HTR-8/SVneo (cell line): ENCODE measurements at regions not wholly inside any gene's neighbourhood (a gene's known extent, or its start where the extent isn't known, plus 50 kb on each side); places are given as distances from the start of the nearest gene placed in this dataset.

Experiments used
- DNase-seq: peaks from one replicate; pipeline ENCODE4 v3.0.0; 2011; ENCODE audit warnings: low spot score, mixed read lengths; ENCODE audit not compliant: insufficient read length
- FAIRE-seq: peaks from 2 replicates; lab custom pipeline; 2011; peaks lifted over from hg19 to GRCh38; lab: Jason Lieb, UNC

GRCh38 chr2:207233731-207234130 lies 68.0 kb upstream of the KLF7 start:
- no peak for DNase-seq
- FAIRE-seq, result no peak

- DNase-seq (no peak), FAIRE-seq (no peak)
Measured at GRCh38 chr2:207235621-207236020, 69.9 kb upstream of the KLF7 start.

GRCh38 chr2:207236156-207236935 lies 70.6 kb upstream of the KLF7 start:
- FAIRE-seq, result no peak
- no peak for DNase-seq

GRCh38 chr2:207238831-207239701 lies 73.3 kb upstream of the KLF7 start:
- peak; percentile 87 for FAIRE-seq

GRCh38 chr2:207239754-207240494 lies 74.2 kb upstream of the KLF7 start:
- FAIRE-seq, result peak; percentile 13

More at GRCh38 chr2:207238831-207239701, 73.3 kb upstream of the KLF7 start:
- peak; percentile 83 for DNase-seq

GRCh38 chr2:207240649-207241048 lies 74.9 kb upstream of the KLF7 start:
- FAIRE-seq, result peak; percentile 16

More at GRCh38 chr2:207239754-207240494, 74.2 kb upstream of the KLF7 start:
- DNase-seq, result no peak

GRCh38 chr2:207241198-207241597 lies 75.5 kb upstream of the KLF7 start:
- DNase-seq, result no peak
- FAIRE-seq, result peak; percentile 48

More at GRCh38 chr2:207240649-207241048, 74.9 kb upstream of the KLF7 start:
- DNase-seq, result no peak

GRCh38 chr2:207243601-207244000 lies 77.9 kb upstream of the KLF7 start:
- FAIRE-seq, result no peak
- DNase-seq, result no peak

- no peak for FAIRE-seq
- no peak for DNase-seq
Measured at GRCh38 chr2:207244971-207245925, 79.5 kb upstream of the KLF7 start.

- DNase-seq (no peak), FAIRE-seq (no peak)
Measured at GRCh38 chr2:207248702-207249377, 83.1 kb upstream of the KLF7 start.

GRCh38 chr2:207251022-207251421 lies 85.3 kb upstream of the KLF7 start:
- DNase-seq (no peak), FAIRE-seq (no peak)

GRCh38 chr2:207251573-207252192 lies 85.9 kb upstream of the KLF7 start:
- DNase-seq, result no peak
- FAIRE-seq, result no peak

- DNase-seq, result no peak
- no peak for FAIRE-seq
Measured at GRCh38 chr2:207252416-207252815, 86.7 kb upstream of the KLF7 start.

GRCh38 chr2:207252979-207253645 lies 87.4 kb upstream of the KLF7 start:
- DNase-seq, result no peak
- no peak for FAIRE-seq

- FAIRE-seq (peak; percentile 67), DNase-seq (peak; percentile 54)
Measured at GRCh38 chr2:207253666-207254345, 88.1 kb upstream of the KLF7 start.

GRCh38 chr2:207254591-207255464 lies 89.1 kb upstream of the KLF7 start:
- FAIRE-seq (no peak), DNase-seq (no peak)
